Fibroblast of skin of abdomen (primary cell): ENCODE measurements at regions not wholly inside any gene's neighbourhood (a gene's known extent, or its start where the extent isn't known, plus 50 kb on each side); places are given as distances from the start of the nearest gene placed in this dataset.

Source experiments
- DNase-seq: peaks from one replicate; pipeline ENCODE4 v3.0.0-alpha.2; 2013

- DNase-seq = no peak
Observed at GRCh38 chr2:120401275-120402066, 55.5 kb downstream of the INHBB start.

- DNase-seq = no peak
Observed at GRCh38 chr2:120402067-120402433, 56.1 kb downstream of the INHBB start.

DNA sequence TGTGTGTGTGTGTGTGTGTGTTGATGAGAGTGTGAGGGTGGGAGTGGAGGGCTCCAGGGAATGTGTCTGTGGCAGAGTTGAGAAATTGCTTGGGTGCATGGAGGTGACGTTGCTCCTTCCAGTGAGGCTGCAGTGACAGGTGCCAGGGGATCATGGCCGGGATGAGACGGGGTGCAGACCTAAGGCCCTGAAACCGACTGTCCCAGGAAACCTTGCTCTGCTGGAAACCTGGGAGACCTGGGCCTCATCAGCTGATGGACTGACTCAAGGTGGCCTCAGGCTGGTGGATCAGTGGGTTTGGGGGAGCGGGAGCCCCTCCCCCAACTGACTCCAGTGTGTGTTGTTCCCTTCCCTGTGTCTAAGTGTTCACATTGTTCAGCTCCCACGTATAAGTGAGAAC lies 56.6 kb downstream of the INHBB start:
- DNase-seq = no peak

- DNase-seq = no peak
Observed at GRCh38 chr2:120403261-120403660, 57.3 kb downstream of the INHBB start.

DNA sequence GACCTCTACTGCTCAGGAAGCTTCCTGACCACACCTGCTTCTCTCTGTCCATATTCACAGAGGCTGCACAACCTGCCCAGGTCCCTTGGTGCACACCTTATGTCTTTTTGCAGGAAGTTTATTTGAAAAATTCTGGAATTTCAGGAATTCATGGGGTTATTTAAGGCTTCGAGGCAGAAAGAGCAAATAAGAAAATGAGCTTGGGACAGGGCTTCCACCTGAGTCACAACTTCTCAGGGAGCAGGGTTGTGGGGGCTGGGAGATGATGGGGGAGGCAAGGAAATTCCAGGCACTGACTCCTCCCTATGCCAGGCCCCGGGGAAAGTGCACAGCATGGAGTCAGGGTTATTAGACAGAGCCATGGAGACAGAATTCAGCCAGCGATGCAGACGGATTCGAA lies 57.7 kb downstream of the INHBB start:
- DNase-seq = no peak

DNA sequence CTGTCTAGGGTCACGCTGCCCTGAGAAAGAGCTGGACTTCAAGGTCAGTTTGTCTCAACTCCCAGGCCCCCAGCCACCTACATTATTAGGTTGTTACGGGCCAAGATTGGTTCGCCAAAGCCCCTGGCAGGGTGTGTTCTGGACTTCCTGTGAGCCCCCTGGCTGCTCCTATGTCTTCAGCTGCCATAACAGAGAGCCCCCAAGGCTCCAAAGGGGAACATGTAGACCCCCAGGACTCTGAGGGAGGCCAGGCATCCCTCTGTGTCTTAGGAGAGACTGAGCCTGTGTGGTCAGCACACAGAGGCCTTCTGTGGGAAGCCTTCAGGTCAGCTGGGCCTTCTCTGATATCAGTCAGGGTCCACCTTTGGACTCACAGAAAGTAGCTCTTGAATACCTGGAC lies 58.3 kb downstream of the INHBB start:
- DNase-seq = no peak

GRCh38 chr2:120404941-120405758 lies 59.2 kb downstream of the INHBB start:
- DNase-seq = no peak

DNA sequence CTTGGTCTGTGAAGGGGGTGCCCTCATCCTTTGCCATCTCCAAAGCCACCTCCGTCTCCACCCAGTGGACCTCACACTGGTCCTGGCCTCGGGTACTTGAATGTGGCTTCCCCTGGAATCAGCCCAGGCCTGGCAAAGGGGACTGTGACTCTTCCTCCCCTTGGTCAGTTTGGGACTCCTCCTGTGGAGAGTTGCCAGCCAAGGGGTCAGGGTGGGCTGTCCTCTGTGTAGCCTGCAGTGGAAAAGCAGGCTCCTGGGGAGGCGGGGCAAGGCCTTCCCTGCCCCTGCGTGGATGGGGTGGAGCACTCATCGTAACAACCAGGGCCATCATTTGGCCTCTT lies 59.8 kb downstream of the INHBB start:
- DNase-seq = no peak

DNA sequence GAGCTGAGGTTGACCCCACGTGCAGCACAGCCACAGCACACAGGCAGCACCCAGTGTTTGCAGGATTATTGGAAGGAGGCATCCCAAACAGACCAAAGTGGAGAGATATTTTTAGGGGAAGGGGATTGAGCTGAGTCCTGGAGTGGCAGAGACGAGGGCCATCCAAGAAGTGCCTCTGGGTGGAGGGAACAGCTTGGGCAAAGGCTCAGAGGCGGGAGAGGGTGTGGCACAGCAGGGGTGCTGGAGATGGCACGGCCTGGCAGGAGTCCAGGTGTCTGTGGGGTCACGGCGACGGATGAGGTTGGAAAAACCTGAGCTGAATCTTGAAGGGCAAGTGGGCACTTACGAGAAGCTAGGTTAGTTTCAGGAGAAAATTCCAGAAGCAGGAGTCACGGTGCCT lies 60.6 kb downstream of the INHBB start:
- DNase-seq = no peak

DNA sequence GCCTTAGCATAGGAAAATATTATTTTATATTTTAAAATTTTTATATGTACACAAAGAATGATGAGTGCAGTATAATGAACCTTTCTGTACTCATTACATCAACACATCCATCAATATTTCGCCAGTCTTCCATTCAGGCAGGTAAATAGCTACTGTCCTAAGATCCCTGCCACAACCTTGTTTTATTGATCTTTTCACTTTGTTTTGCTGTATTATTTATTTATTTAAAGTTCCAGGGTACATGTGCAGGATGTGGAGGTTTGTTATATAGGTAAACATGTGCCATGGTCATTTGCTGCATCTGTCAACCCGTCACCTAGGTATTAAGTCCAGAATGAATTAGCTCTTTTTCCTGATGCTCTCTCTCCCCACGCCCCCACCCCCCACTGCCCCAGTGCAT lies 64.6 kb downstream of the INHBB start:
- DNase-seq = no peak

DNA sequence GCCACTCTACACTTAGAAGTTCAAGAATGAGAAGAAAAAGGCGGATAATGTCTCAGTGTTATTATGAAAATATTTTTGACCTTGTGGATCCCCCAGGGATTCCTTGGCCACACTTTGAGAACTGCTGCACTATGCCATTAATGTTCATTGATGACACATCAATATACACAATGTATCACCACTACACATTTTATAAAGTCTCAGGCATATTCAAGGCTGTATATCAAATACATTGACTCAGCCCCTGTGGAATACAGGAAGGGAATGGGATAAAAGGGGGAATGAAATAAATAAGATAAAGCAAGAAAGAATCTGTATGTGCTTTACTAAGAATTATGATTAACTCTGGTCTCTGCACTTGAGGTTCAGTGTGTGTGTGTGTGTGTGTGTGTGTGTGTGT lies 69.1 kb downstream of the INHBB start:
- no peak for DNase-seq

DNA sequence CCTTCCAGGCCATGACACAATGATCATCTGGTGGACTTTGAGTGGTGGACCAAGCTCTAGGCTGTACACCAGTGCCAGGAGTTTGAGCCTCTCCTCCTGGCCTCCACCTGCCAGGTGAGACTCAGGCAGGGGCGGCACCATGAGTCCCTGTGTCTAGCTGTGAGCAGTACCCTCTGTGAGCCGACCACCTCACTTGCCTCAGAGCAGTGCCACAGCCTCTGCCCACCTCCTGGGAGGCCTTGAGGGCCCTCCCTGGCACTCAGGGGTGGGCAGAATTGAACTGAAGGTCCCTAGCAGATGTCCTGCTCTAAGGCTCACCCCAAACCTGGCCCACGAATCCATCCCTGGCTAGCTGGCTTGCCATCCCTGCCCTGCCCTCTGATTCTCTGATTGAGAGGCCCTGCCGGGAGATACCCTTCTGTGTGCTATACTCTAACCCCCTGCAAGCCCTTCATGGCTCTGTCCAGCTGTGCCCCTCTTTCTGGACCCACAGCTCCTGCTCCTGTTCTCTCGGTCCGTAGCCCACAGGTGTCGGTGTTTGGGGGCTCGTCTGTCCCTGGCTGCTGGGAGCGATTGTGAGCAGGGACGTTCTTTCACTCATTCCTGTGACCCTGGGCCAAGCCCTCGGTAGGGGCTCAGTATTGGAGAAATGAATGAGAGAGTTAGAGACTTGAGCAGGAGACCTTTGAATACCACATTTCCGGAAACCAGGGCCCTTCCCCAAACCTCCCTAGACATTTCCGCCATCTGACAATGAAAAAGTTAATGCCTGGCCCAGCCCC lies 70.0 kb downstream of the INHBB start:
- DNase-seq = no peak

GRCh38 chr2:120418174-120418787 lies 72.3 kb downstream of the INHBB start:
- DNase-seq = no peak

- DNase-seq = no peak
Observed at GRCh38 chr2:120419073-120419472, 73.1 kb downstream of the INHBB start.

DNA sequence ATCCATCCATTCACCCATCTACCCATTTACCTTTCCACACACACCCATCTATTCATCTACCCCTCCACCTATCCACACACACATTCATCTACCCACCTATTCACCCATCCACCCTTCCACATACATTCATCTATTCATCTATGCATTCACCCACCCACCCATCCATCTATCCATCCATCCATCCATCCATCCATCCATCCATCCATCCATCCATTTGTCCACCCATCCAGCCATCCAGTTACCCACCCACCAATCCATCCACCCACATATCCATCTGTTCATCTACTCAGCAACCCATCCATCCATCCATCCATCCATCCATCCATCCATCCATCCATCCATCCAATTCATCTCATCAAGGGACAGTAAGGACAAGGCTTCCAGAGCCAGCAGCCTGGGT lies 74.0 kb downstream of the INHBB start:
- DNase-seq = no peak

DNA sequence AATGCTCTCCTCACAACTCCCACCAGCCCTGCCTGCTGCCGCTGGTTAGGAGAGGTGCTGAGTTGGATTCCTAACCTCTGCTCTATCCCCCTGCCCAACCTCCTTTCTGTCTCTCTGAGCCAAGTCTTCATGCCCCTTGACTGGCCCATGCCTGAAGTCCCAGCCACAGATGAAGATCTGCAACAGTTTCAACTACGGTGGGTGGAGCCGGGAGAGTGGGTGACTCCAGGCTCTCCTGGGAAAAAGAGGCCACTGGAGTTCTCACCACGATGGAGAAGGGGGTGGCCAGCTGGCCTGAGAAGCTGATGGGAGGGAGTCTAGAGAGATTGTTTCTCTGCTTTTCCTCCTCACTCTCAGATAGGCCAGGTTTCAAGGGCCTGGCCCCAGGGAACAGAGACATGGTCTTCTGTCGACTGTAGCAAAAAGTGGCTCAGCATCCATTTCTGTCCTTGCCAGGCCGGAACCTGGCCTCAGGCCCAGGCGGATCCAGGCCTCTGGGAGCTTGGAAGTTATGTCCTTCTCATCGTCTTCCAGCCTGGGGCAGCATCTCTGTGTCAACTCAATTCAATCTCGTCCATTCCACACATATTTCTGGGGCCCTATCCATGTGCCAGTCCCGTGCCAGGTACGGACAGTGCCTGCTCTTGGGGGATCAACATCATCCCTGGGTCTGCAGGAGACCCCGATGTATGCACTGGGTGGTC lies 75.3 kb downstream of the INHBB start:
- DNase-seq = no peak

DNA sequence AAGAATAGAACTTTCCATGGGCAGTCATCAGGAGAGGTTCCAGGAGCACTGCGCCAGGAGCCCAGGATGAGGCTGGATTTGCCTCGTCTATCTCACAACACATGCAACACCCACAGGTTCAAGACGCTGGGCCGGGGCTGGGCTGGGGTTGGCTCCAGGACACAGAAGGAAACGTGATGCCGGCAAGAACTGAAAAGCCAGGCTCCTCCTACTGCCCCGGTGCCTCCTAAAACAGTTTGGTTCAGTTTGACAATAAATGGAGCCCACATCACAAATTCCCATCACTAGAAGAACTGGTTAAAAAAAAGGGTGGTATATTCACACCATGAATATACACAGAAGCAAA lies 75.9 kb downstream of the INHBB start:
- DNase-seq = no peak

GRCh38 chr2:120422465-120423160 lies 76.7 kb downstream of the INHBB start:
- no peak for DNase-seq

DNA sequence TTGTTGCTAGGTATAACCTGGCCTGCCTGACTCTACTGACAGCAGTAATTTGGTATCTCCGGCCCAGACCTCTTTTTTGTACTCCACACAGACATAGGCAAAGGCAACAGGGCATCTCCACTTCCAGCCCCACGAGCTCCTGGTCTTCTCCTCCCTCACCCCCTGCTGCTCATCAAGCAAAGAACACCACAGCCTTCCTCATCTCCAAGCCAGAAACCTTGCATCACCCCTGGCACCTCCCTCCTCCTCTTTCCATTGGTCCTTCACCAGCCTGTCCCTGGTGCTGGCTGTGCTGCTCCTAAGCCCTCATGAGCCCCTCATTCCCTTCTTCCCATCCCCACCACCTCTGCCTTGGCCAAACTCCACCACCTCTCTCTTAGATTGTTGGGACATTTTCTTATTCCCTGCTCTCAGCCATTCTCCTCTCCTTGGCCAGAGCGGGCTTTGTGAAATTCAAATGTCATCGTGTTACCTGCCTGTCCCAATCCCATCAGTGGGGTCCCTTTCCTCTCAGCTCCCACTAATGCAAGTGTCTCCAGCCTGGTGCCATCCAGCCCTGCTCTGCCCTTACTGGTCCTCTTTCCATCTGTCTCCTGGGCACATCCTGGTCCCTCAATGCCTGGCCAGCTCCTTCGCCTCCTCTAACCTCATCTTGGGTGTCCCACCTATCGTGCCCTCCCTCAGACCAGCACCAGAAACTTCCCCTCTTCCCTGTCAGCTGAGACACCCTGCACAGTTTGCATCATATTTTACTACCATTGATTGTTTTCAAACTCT lies 77.4 kb downstream of the INHBB start:
- no peak for DNase-seq

- DNase-seq = no peak
Observed at GRCh38 chr2:120424274-120424796, 78.4 kb downstream of the INHBB start.

DNA sequence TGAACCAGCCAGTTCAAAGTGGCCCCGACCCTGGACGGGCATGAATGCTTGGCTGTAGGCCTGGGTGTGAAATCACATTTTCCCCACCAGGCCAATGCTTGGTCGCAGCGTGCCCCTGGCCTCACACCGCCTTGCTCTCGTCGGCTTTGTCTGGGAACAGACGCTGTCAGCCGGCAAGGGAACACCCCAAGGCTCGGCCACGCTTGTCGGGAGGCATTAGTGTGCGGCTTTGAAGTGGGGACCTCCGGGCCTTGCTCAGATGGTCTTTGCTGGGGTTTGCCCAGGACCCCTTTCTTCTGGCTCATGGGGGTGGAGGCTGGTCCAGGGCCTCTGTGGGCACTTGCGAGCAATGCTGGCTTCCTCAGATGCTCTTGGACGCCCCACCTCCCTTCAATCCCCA lies 79.1 kb downstream of the INHBB start:
- no peak for DNase-seq
